ENCODE measurements at regions not wholly inside any gene's neighbourhood (a gene's known extent, or its start where the extent isn't known, plus 50 kb on each side); places are given as distances from the start of the nearest gene placed in this dataset.
A peak's percentile ranks its signal among the peaks of the same experiment; 100 is the strongest.

DNA sequence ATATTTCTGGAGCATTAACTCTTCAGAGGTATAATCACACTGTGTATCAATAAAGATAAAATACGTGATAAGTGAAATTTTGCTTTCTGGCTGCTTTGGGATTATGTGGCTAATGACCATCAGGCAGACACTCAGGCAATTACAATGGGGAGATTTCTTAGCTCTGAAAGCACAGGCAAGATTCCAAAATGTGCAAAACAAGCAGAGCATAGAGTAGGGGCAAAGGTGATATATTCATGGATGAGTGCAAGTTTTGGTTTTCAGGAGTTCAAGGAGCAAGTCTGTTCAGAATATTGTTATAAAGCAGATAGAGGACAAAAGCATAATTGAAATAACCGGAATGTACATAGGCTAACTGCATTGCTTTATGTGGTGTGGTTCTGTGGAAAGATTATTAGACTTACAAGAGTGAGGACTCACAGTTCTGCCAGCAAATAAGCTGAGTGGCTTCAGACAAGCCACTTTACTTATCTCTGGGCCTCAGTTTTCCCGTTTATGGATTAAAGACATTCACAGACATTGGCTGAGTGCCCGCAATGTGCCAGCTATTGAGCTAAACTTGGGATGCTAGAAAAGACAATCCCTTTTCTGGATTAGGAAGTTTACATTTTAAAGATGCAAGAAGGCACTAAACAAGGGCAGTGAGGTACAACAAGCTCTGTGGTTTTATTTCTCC is 945.6 kb upstream of the ARRDC3 start:
- peaks cover 4% of the 10 kb centered on the region; the same call in 1 of the 2 replicates for H3K4me1 ChIP-seq (ENCODE audit: low read length)
- H3K27me3 ChIP-seq (ENCODE audit: low read depth, low read length): no peaks in the 10 kb centered on the region
- H2AFZ ChIP-seq (ENCODE audit: low read depth, low read length): no peak overlapping the region
- no peak overlapping the region for H3K27ac ChIP-seq (ENCODE audit: low read length)
- H3K9me3 ChIP-seq (ENCODE audit: insufficient read depth, low read length): no peaks in the 10 kb centered on the region
- no peaks in the 10 kb centered on the region for H3K36me3 ChIP-seq (replicated peaks; ENCODE audit: low read depth, low read length)
- H3K4me2 ChIP-seq (ENCODE audit: low read length): no peak overlapping the region
- no peak overlapping the region for H3K9ac ChIP-seq (ENCODE audit: low read length)
- no peak for TF ChIP-seq EZH2phosphoT487 (IDR thresholded peaks at IDR 0.05; ENCODE audit: low read depth)
- TF ChIP-seq CTCF (IDR thresholded peaks at IDR 0.05; ENCODE audit: low read depth, low read length): no peak
- H4K20me1 ChIP-seq (ENCODE audit: insufficient read depth, low read length): no peaks in the 10 kb centered on the region
- no peaks in the 10 kb centered on the region for H3K79me2 ChIP-seq (ENCODE audit: low read length)
- H3K4me3 ChIP-seq (ENCODE audit: low read length): no peak overlapping the region

GRCh38 chr5:92320446-92320845 is 937.3 kb upstream of the ARRDC3 start:
- Histone ChIP-seq H3K27me3 (ENCODE audit: low read depth, low read length) (no peaks in the 10 kb centered on the region), H3K36me3 (replicated peaks; ENCODE audit: low read depth, low read length) (no peaks in the 10 kb centered on the region), H3K27ac (ENCODE audit: low read length) (no peak overlapping the region), H3K4me3 (ENCODE audit: low read length) (no peak overlapping the region), H2AFZ (ENCODE audit: low read depth, low read length) (no peak overlapping the region), H3K79me2 (ENCODE audit: low read length) (no peaks in the 10 kb centered on the region), H3K4me1 (ENCODE audit: low read length) (no peaks in the 10 kb centered on the region), H3K9ac (ENCODE audit: low read length) (no peak overlapping the region), H3K9me3 (ENCODE audit: insufficient read depth, low read length) (no peaks in the 10 kb centered on the region), H3K4me2 (ENCODE audit: low read length) (no peak overlapping the region), H4K20me1 (ENCODE audit: insufficient read depth, low read length) (no peaks in the 10 kb centered on the region)
- TF ChIP-seq EZH2phosphoT487 (IDR thresholded peaks at IDR 0.05; ENCODE audit: low read depth) (no peak), CTCF (IDR thresholded peaks at IDR 0.05; ENCODE audit: low read depth, low read length) (no peak)

DNA sequence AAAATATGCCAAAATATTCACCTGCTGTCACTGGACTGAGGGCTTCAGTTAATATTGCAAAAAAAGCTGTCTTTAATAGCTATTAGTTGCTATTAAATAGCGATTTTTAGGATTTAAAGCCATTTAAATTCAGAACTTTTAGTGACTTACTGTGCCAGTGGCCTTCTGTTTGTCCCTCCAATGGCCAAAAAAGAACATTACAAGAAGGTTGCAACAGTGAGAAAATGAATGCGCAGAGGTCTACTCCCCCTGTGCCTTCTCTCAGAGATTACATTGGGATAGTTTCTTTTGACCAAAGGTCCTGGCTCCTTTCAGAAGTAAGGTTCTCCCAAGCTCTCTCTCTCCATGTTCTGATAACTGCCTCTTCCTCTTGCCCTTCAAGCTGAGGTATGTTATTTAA is 930.3 kb upstream of the ARRDC3 start:
- Histone ChIP-seq H3K9me3 (ENCODE audit: insufficient read depth, low read length) (no peaks in the 10 kb centered on the region), H3K4me1 (ENCODE audit: low read length) (no peaks in the 10 kb centered on the region), H2AFZ (ENCODE audit: low read depth, low read length) (no peak overlapping the region), H3K9ac (ENCODE audit: low read length) (no peak overlapping the region), H3K79me2 (ENCODE audit: low read length) (no peaks in the 10 kb centered on the region), H3K4me2 (ENCODE audit: low read length) (no peak overlapping the region), H3K4me3 (ENCODE audit: low read length) (no peak overlapping the region), H3K36me3 (replicated peaks; ENCODE audit: low read depth, low read length) (no peaks in the 10 kb centered on the region), H3K27me3 (ENCODE audit: low read depth, low read length) (no peaks in the 10 kb centered on the region), H4K20me1 (ENCODE audit: insufficient read depth, low read length) (no peaks in the 10 kb centered on the region), H3K27ac (ENCODE audit: low read length) (no peak overlapping the region)
- TF ChIP-seq EZH2phosphoT487 (IDR thresholded peaks at IDR 0.05; ENCODE audit: low read depth): no peak
- no peak for TF ChIP-seq CTCF (IDR thresholded peaks at IDR 0.05; ENCODE audit: low read depth, low read length)

GRCh38 chr5:92309336-92309991 is 926.3 kb upstream of the ARRDC3 start:
- H3K4me1 ChIP-seq (ENCODE audit: low read length): no peaks in the 10 kb centered on the region
- no peak overlapping the region for H3K9ac ChIP-seq (ENCODE audit: low read length)
- no peaks in the 10 kb centered on the region for H3K79me2 ChIP-seq (ENCODE audit: low read length)
- no peaks in the 10 kb centered on the region for H4K20me1 ChIP-seq (ENCODE audit: insufficient read depth, low read length)
- H2AFZ ChIP-seq (ENCODE audit: low read depth, low read length): no peak overlapping the region
- no peak overlapping the region for H3K4me3 ChIP-seq (ENCODE audit: low read length)
- peak; percentile 53 for TF ChIP-seq CTCF (IDR thresholded peaks at IDR 0.05; ENCODE audit: low read depth, low read length)
- no peak for TF ChIP-seq EZH2phosphoT487 (IDR thresholded peaks at IDR 0.05; ENCODE audit: low read depth)
- no peaks in the 10 kb centered on the region for H3K9me3 ChIP-seq (ENCODE audit: insufficient read depth, low read length)
- no peak overlapping the region for H3K27ac ChIP-seq (ENCODE audit: low read length)
- no peak overlapping the region for H3K4me2 ChIP-seq (ENCODE audit: low read length)
- H3K36me3 ChIP-seq (replicated peaks; ENCODE audit: low read depth, low read length): no peaks in the 10 kb centered on the region
- H3K27me3 ChIP-seq (ENCODE audit: low read depth, low read length): no peaks in the 10 kb centered on the region

Measured in OCI-LY3 (cell line).